H1 (cell line): ENCODE measurements at regions not wholly inside any gene's neighbourhood (a gene's known extent, or its start where the extent isn't known, plus 50 kb on each side); places are given as distances from the start of the nearest gene placed in this dataset.

Source experiments
- POLR2A ChIP-seq, 2 experiments: IDR thresholded peaks; 1 replicate in 1 of 2; 2 replicates in 1 of 2; pipeline ENCODE4 v1.6.1; 2011; ENCODE audit warnings: low read depth in 2 of 2, low read length in 2 of 2, mild to moderate bottlenecking in 2 of 2; ENCODE audit errors: control extremely low read depth in 1 of 2
- TF ChIP-seq, protein P1 (sequence below), 3 experiments: IDR thresholded peaks; 1 replicate in 2 of 3; 2 replicates in 1 of 3; pipeline versions ENCODE4 v1.5.1 to v1.6.1; 2011; ENCODE audit warnings: low read length in 3 of 3, mild to moderate bottlenecking in 3 of 3, inconsistent platforms in 2 of 3, low read depth in 1 of 3, moderate library complexity in 1 of 3; ENCODE audit not compliant: insufficient read depth in 1 of 3; ENCODE audit errors: control extremely low read depth in 1 of 3

GRCh38 chr9:74006935-74007334, 490.2 kb upstream of the RORB start:
- TF ChIP-seq, protein P1, sequence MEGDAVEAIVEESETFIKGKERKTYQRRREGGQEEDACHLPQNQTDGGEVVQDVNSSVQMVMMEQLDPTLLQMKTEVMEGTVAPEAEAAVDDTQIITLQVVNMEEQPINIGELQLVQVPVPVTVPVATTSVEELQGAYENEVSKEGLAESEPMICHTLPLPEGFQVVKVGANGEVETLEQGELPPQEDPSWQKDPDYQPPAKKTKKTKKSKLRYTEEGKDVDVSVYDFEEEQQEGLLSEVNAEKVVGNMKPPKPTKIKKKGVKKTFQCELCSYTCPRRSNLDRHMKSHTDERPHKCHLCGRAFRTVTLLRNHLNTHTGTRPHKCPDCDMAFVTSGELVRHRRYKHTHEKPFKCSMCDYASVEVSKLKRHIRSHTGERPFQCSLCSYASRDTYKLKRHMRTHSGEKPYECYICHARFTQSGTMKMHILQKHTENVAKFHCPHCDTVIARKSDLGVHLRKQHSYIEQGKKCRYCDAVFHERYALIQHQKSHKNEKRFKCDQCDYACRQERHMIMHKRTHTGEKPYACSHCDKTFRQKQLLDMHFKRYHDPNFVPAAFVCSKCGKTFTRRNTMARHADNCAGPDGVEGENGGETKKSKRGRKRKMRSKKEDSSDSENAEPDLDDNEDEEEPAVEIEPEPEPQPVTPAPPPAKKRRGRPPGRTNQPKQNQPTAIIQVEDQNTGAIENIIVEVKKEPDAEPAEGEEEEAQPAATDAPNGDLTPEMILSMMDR (IDR thresholded peaks at IDR 0.05; ENCODE audit: control extremely low read depth in 1 of 3, insufficient read depth in 1 of 3, low read depth in 1 of 3, low read length in 3 of 3): peak in 2 of 3 experiments; percentile 35 to 47; a peak in 2 of 4 replicates
- no peak for TF ChIP-seq POLR2A (IDR thresholded peaks at IDR 0.05; ENCODE audit: control extremely low read depth in 1 of 2, low read depth in 2 of 2, low read length in 2 of 2)
